Osteocyte (in vitro differentiated cells): ENCODE measurements at regions not wholly inside any gene's neighbourhood (a gene's known extent, or its start where the extent isn't known, plus 50 kb on each side); places are given as distances from the start of the nearest gene placed in this dataset.

Experiments used
- DNase-seq: peaks from one replicate; pipeline ENCODE4 v3.0.0; 2021; ENCODE audit warnings: mixed read lengths; ENCODE audit not compliant: unreplicated experiment; ENCODE audit errors: extremely low spot score
- H3K27ac Mint-ChIP-seq: one replicate; pipeline ENCODE4 v1.8.0; 2021; ENCODE audit warnings: mild to moderate bottlenecking, mixed read lengths; ENCODE audit not compliant: unreplicated experiment
- H3K27me3 Mint-ChIP-seq: one replicate; pipeline ENCODE4 v1.8.0; 2021; ENCODE audit warnings: mixed read lengths; ENCODE audit not compliant: unreplicated experiment
- H3K36me3 Mint-ChIP-seq: one replicate; pipeline ENCODE4 v1.8.0; 2021; ENCODE audit warnings: mixed read lengths; ENCODE audit not compliant: unreplicated experiment
- H3K4me1 Mint-ChIP-seq: one replicate; pipeline ENCODE4 v1.8.0; 2021; ENCODE audit warnings: mixed read lengths; ENCODE audit not compliant: unreplicated experiment
- H3K4me3 Mint-ChIP-seq: one replicate; pipeline ENCODE4 v1.8.0; 2021; ENCODE audit warnings: mild to moderate bottlenecking, moderate library complexity, mixed read lengths; ENCODE audit not compliant: unreplicated experiment
- H3K9me3 Mint-ChIP-seq: one replicate; pipeline ENCODE4 v1.8.0; 2021; ENCODE audit warnings: mixed read lengths; ENCODE audit not compliant: unreplicated experiment
- CTCF ChIP-seq: fragments of 200-600 bp; sonication (generic); IDR thresholded peaks from 2 replicates; pipeline ENCODE4 v1.5.0; 2021; ENCODE audit warnings: antibody characterized with exemption, mild to moderate bottlenecking, moderate library complexity

- no peaks in the 10 kb centered on the region for H3K9me3 Mint-ChIP-seq
- DNase-seq = no peak
- H3K36me3 Mint-ChIP-seq = no peaks in the 10 kb centered on the region
- no peak overlapping the region for H3K4me3 Mint-ChIP-seq
- no peak for TF ChIP-seq CTCF
- no peak overlapping the region for H3K27ac Mint-ChIP-seq
- no peaks in the 10 kb centered on the region for H3K4me1 Mint-ChIP-seq
- H3K27me3 Mint-ChIP-seq = no peaks in the 10 kb centered on the region
These were observed 132.4 kb upstream of the FBXL4 start for GRCh38 chr6:99080191-99080590.

GRCh38 chr6:99079058-99079457, 131.3 kb upstream of the FBXL4 start:
- Mint-ChIP-seq H3K4me1 (no peaks in the 10 kb centered on the region), H3K4me3 (no peak overlapping the region), H3K36me3 (no peaks in the 10 kb centered on the region), H3K27ac (no peak overlapping the region), H3K9me3 (no peaks in the 10 kb centered on the region), H3K27me3 (peaks cover 3% of the 10 kb centered on the region)
- DNase-seq = no peak
- no peak for TF ChIP-seq CTCF

- Mint-ChIP-seq H3K27me3 (peaks cover 6% of the 10 kb centered on the region), H3K4me3 (no peak overlapping the region), H3K4me1 (no peaks in the 10 kb centered on the region), H3K27ac (no peak overlapping the region), H3K9me3 (no peaks in the 10 kb centered on the region), H3K36me3 (no peaks in the 10 kb centered on the region)
- no peak for TF ChIP-seq CTCF
- no peak for DNase-seq
These were observed 125.5 kb upstream of the FBXL4 start for GRCh38 chr6:99073223-99073622.

- H3K9me3 Mint-ChIP-seq = no peaks in the 10 kb centered on the region
- no peak for TF ChIP-seq CTCF
- H3K27ac Mint-ChIP-seq = no peak overlapping the region
- peaks cover 3% of the 10 kb centered on the region for H3K27me3 Mint-ChIP-seq
- DNase-seq = no peak
- no peak overlapping the region for H3K4me3 Mint-ChIP-seq
- H3K4me1 Mint-ChIP-seq = no peaks in the 10 kb centered on the region
- H3K36me3 Mint-ChIP-seq = no peaks in the 10 kb centered on the region
These were observed 118.3 kb upstream of the FBXL4 start for GRCh38 chr6:99066044-99066443.

GRCh38 chr6:99064834-99065233, 117.1 kb upstream of the FBXL4 start:
- TF ChIP-seq CTCF = no peak
- Mint-ChIP-seq H3K4me3 (no peak overlapping the region), H3K9me3 (no peaks in the 10 kb centered on the region), H3K4me1 (no peaks in the 10 kb centered on the region), H3K27me3 (peaks cover 3% of the 10 kb centered on the region), H3K27ac (no peak overlapping the region), H3K36me3 (no peaks in the 10 kb centered on the region)
- no peak for DNase-seq
